ENCODE measurements at regions not wholly inside any gene's neighbourhood (a gene's known extent, or its start where the extent isn't known, plus 50 kb on each side); places are given as distances from the start of the nearest gene placed in this dataset.

DNA sequence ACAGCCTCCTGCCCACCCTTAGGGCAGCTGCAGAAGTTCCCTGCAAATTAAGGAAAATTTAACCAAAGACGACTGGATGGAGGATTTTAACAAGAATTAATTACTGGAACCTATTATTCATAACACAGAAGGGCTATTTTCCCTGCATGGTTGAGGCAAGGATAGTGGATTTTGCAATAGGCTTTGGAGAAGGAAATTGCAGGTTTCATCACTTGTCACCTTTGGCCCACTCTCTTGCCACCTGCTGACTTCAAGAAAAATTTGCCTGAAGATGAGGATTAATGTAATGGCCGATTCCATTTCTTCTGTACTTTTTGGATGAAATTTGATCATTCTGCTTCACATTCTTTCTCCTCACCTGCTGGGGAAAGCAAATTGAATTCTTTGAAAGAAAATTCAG is 261.7 kb downstream of the FGF9 start:
- TF ChIP-seq, protein P1, sequence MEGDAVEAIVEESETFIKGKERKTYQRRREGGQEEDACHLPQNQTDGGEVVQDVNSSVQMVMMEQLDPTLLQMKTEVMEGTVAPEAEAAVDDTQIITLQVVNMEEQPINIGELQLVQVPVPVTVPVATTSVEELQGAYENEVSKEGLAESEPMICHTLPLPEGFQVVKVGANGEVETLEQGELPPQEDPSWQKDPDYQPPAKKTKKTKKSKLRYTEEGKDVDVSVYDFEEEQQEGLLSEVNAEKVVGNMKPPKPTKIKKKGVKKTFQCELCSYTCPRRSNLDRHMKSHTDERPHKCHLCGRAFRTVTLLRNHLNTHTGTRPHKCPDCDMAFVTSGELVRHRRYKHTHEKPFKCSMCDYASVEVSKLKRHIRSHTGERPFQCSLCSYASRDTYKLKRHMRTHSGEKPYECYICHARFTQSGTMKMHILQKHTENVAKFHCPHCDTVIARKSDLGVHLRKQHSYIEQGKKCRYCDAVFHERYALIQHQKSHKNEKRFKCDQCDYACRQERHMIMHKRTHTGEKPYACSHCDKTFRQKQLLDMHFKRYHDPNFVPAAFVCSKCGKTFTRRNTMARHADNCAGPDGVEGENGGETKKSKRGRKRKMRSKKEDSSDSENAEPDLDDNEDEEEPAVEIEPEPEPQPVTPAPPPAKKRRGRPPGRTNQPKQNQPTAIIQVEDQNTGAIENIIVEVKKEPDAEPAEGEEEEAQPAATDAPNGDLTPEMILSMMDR (IDR thresholded peaks at IDR 0.05): no peak
- TF ChIP-seq POLR2AphosphoS5 (IDR thresholded peaks at IDR 0.05) (no peak), POLR2A (IDR thresholded peaks at IDR 0.05) (no peak), EP300 (IDR thresholded peaks at IDR 0.05) (no peak)

Data from gastroesophageal sphincter (tissue), 3 donors.